ENCODE measurements at regions not wholly inside any gene's neighbourhood (a gene's known extent, or its start where the extent isn't known, plus 50 kb on each side); places are given as distances from the start of the nearest gene placed in this dataset.

GRCh38 chr2:123463886-123464285 is 561.2 kb upstream of the CNTNAP5 start:
- intact Hi-C loops (cut with micrococcal nuclease; ENCODE audit: unreplicated experiment) = no loop called here
- H3K4me3 Mint-ChIP-seq (ENCODE audit: unreplicated experiment) = no peak overlapping the region
- no peak for TF ChIP-seq CTCF (IDR thresholded peaks at IDR 0.05; ENCODE audit: insufficient read depth in 1 of 2, low read depth in 1 of 2, low read length in 1 of 2, severe bottlenecking in 1 of 2, unreplicated experiment in 1 of 2)
- BruUV-seq (replicated peaks) = no TSS peak
- H3K4me1 ChIP-seq = no peaks in the 10 kb centered on the region
- CTCF ChIA-PET = no interaction called here
- POLR2A ChIA-PET = no interaction called here
- H3K36me3 ChIP-seq (ENCODE audit: control insufficient read depth, insufficient read depth, low read length) = no peaks in the 10 kb centered on the region
- no peaks in the 10 kb centered on the region for H3K36me3 Mint-ChIP-seq (ENCODE audit: insufficient read depth, unreplicated experiment)
- no peak overlapping the region for H3K27ac Mint-ChIP-seq (ENCODE audit: unreplicated experiment)
- DNase-seq = no peak
- no peaks in the 10 kb centered on the region for H3K4me1 Mint-ChIP-seq (ENCODE audit: low read depth, unreplicated experiment)
- H3K4me3 ChIP-seq (ENCODE audit: low read depth, low read length) = no peak overlapping the region
- H3K9me3 ChIP-seq = no peaks in the 10 kb centered on the region
- H3K9me3 Mint-ChIP-seq (ENCODE audit: unreplicated experiment) = no peaks in the 10 kb centered on the region
- H3K27me3 Mint-ChIP-seq (ENCODE audit: insufficient read depth, unreplicated experiment) = no peaks in the 10 kb centered on the region
- H3K27me3 ChIP-seq (replicated peaks; ENCODE audit: control insufficient read depth, insufficient read depth, low read length) = no peaks in the 10 kb centered on the region

GRCh38 chr2:123468071-123468470 is 557.0 kb upstream of the CNTNAP5 start:
- intact Hi-C loops (cut with micrococcal nuclease; ENCODE audit: unreplicated experiment) = no loop called here
- TF ChIP-seq CTCF (IDR thresholded peaks at IDR 0.05; ENCODE audit: insufficient read depth in 1 of 2, low read depth in 1 of 2, low read length in 1 of 2, severe bottlenecking in 1 of 2, unreplicated experiment in 1 of 2) = peak in 1 of 2 experiments; percentile 0
- Histone ChIP-seq H3K4me3 (ENCODE audit: low read depth, low read length) (no peak overlapping the region), H3K4me1 (no peaks in the 10 kb centered on the region), H3K36me3 (ENCODE audit: control insufficient read depth, insufficient read depth, low read length) (no peaks in the 10 kb centered on the region), H3K9me3 (peaks cover 10% of the 10 kb centered on the region; the same call in 1 of the 2 replicates), H3K27me3 (replicated peaks; ENCODE audit: control insufficient read depth, insufficient read depth, low read length) (no peaks in the 10 kb centered on the region)
- no TSS peak for BruUV-seq (replicated peaks)
- Mint-ChIP-seq H3K4me3 (ENCODE audit: unreplicated experiment) (no peak overlapping the region), H3K9me3 (ENCODE audit: unreplicated experiment) (no peaks in the 10 kb centered on the region), H3K27ac (ENCODE audit: unreplicated experiment) (no peak overlapping the region), H3K36me3 (ENCODE audit: insufficient read depth, unreplicated experiment) (no peaks in the 10 kb centered on the region), H3K27me3 (ENCODE audit: insufficient read depth, unreplicated experiment) (no peaks in the 10 kb centered on the region), H3K4me1 (ENCODE audit: low read depth, unreplicated experiment) (no peaks in the 10 kb centered on the region)
- no peak for DNase-seq
- POLR2A ChIA-PET = no interaction called here
- CTCF ChIA-PET = no interaction called here

GRCh38 chr2:123481406-123481805 is 543.7 kb upstream of the CNTNAP5 start:
- no peaks in the 10 kb centered on the region for H3K27me3 Mint-ChIP-seq (ENCODE audit: insufficient read depth, unreplicated experiment)
- intact Hi-C loops (cut with micrococcal nuclease; ENCODE audit: unreplicated experiment) = no loop called here
- no peaks in the 10 kb centered on the region for H3K36me3 Mint-ChIP-seq (ENCODE audit: insufficient read depth, unreplicated experiment)
- Histone ChIP-seq H3K9me3 (no peaks in the 10 kb centered on the region), H3K4me3 (ENCODE audit: low read depth, low read length) (no peak overlapping the region), H3K4me1 (no peaks in the 10 kb centered on the region), H3K27me3 (replicated peaks; ENCODE audit: control insufficient read depth, insufficient read depth, low read length) (no peaks in the 10 kb centered on the region), H3K36me3 (ENCODE audit: control insufficient read depth, insufficient read depth, low read length) (no peaks in the 10 kb centered on the region)
- ChIA-PET CTCF (interaction anchor here (0.6 kb wide), 1 partner anchor 1730 kb away, joined by 4 read pairs; no protein-coding TSS in a partner anchor), POLR2A (no interaction called here)
- no peaks in the 10 kb centered on the region for H3K4me1 Mint-ChIP-seq (ENCODE audit: low read depth, unreplicated experiment)
- no peak for TF ChIP-seq CTCF (IDR thresholded peaks at IDR 0.05; ENCODE audit: insufficient read depth in 1 of 2, low read depth in 1 of 2, low read length in 1 of 2, severe bottlenecking in 1 of 2, unreplicated experiment in 1 of 2)
- no peak for DNase-seq
- BruUV-seq (replicated peaks) = no TSS peak
- no peak overlapping the region for H3K27ac Mint-ChIP-seq (ENCODE audit: unreplicated experiment)
- H3K9me3 Mint-ChIP-seq (ENCODE audit: unreplicated experiment) = no peaks in the 10 kb centered on the region
- no peak overlapping the region for H3K4me3 Mint-ChIP-seq (ENCODE audit: unreplicated experiment)

Measured in Caco-2 (cell line).